H1 (cell line): ENCODE measurements at regions not wholly inside any gene's neighbourhood (a gene's known extent, or its start where the extent isn't known, plus 50 kb on each side); places are given as distances from the start of the nearest gene placed in this dataset.

Experiments
- CTCF ChIA-PET: fragments of 300-600 bp; sonication (Branson Sonifier 250); formaldehyde crosslinking; loops from one replicate; lab custom pipeline; 2021; ENCODE audit not compliant: partially characterized antibody; lab: Charles Lee
- POLR2A ChIA-PET: fragments of 300-600 bp; sonication (Branson Sonifier 250); formaldehyde crosslinking; loops from one replicate; lab custom pipeline; 2021; ENCODE audit warnings: inconsistent platforms; ENCODE audit not compliant: partially characterized antibody; lab: Charles Lee
- DNase-seq, 2 experiments: peaks; one replicate each; pipeline versions ENCODE4 v3.0.0 to v3.0.0-alpha.2; 2010 to 2022; ENCODE audit warnings: low spot score in 2 of 2, low read depth in 1 of 2, mixed read lengths in 1 of 2
- FAIRE-seq: peaks from 2 replicates; lab custom pipeline; 2011; peaks lifted over from hg19 to GRCh38; lab: Jason Lieb, UNC
- H2AFZ ChIP-seq: 2 replicates; pipeline ENCODE4 v1.8.1; 2012; ENCODE audit warnings: low read length, inconsistent platforms
- H2AK5ac ChIP-seq: 2 replicates; pipeline ENCODE4 v1.6.1; 2013; ENCODE audit warnings: low read depth, low read length
- H2BK120ac ChIP-seq: replicated peaks from 2 replicates; pipeline ENCODE3; 2013; ENCODE audit warnings: low read depth, low read length, inconsistent platforms
- H2BK12ac ChIP-seq: 2 replicates; pipeline ENCODE4 v1.6.1; 2013; ENCODE audit warnings: low read depth, low read length
- H2BK15ac ChIP-seq: 2 replicates; pipeline ENCODE4 v1.6.1; 2013; ENCODE audit warnings: low read length
- H2BK20ac ChIP-seq: 2 replicates; pipeline ENCODE4 v1.6.1; 2013; ENCODE audit warnings: low read length
- H2BK5ac ChIP-seq: 2 replicates; pipeline ENCODE4 v1.6.1; 2013; ENCODE audit warnings: low read depth, low read length
- H3K14ac ChIP-seq: 2 replicates; pipeline ENCODE4 v1.6.1; 2013; ENCODE audit warnings: inconsistent platforms; ENCODE audit not compliant: insufficient read length
- H3K18ac ChIP-seq: 2 replicates; pipeline ENCODE4 v1.6.1; 2013; ENCODE audit warnings: low read length; ENCODE audit errors: extremely low read depth
- H3K23ac ChIP-seq: 2 replicates; pipeline ENCODE4 v1.6.1; 2013; ENCODE audit warnings: inconsistent platforms; ENCODE audit not compliant: insufficient read length
- H3K23me2 ChIP-seq: 2 replicates; pipeline ENCODE4 v1.6.1; 2013; ENCODE audit warnings: low read depth, low read length
- H3K27ac ChIP-seq: 2 replicates; pipeline ENCODE4 v1.6.1; 2011; ENCODE audit warnings: low read depth, low read length, inconsistent platforms
- H3K27me3 ChIP-seq, 4 experiments: replicated peaks in 1 of 4; 1 replicate in 1 of 4; 2 replicates in 3 of 4; pipeline versions ENCODE4 v1.6.1 to v1.8.1; 2011 to 2013; ENCODE audit warnings: low read length in 3 of 4, mild to moderate bottlenecking in 3 of 4, inconsistent platforms in 2 of 4, mixed read lengths in 2 of 4, moderate library complexity in 1 of 4; ENCODE audit not compliant: control insufficient read depth in 3 of 4, insufficient read depth in 3 of 4; ENCODE audit errors: extremely low read depth in 1 of 4
- H3K36me3 ChIP-seq, 4 experiments: 2 replicates each; pipeline versions ENCODE4 v1.6.1 to v1.8.1; 2011 to 2013; ENCODE audit warnings: mild to moderate bottlenecking in 4 of 4, low read length in 3 of 4, moderate library complexity in 2 of 4, control low read depth in 1 of 4, inconsistent platforms in 1 of 4; ENCODE audit not compliant: insufficient read depth in 4 of 4, control insufficient read depth in 2 of 4
- H3K4ac ChIP-seq: replicated peaks from 2 replicates; pipeline ENCODE3; 2013; ENCODE audit warnings: low read length, low read depth, mixed read lengths, inconsistent platforms; ENCODE audit not compliant: insufficient read length
- H3K4me1 ChIP-seq, 4 experiments: replicated peaks in 1 of 4; 1 replicate in 1 of 4; 2 replicates in 3 of 4; pipeline versions ENCODE4 v1.6.1 to v1.8.1; 2011 to 2013; ENCODE audit warnings: low read length in 3 of 4, inconsistent platforms in 2 of 4, mixed read lengths in 1 of 4; ENCODE audit not compliant: insufficient read depth in 4 of 4, control insufficient read depth in 3 of 4
- H3K4me2 ChIP-seq, 2 experiments: 2 replicates each; pipeline versions ENCODE4 v1.6.1 to v1.8.1; 2011 to 2013; ENCODE audit warnings: low read depth in 2 of 2, low read length in 2 of 2, control low read depth in 1 of 2, inconsistent platforms in 1 of 2, mild to moderate bottlenecking in 1 of 2; ENCODE audit not compliant: insufficient read depth in 1 of 2
- H3K4me3 ChIP-seq, 4 experiments: fragments of 200-600, 300-600 bp in 1 of 4; sonication (generic), shearing (Covaris generic), sonication (Bioruptor Twin) in 1 of 4; 2 replicates each; pipeline versions ENCODE4 v1.5.1 to v1.8.1; 2011 to 2016; ENCODE audit warnings: low read length in 4 of 4, low read depth in 3 of 4, control low read depth in 2 of 4, inconsistent platforms in 2 of 4, mild to moderate bottlenecking in 2 of 4, mixed read lengths in 1 of 4, moderate library complexity in 1 of 4; ENCODE audit not compliant: insufficient read depth in 2 of 4; ENCODE audit errors: extremely low read depth in 1 of 4
- H3K56ac ChIP-seq: replicated peaks from 2 replicates; pipeline ENCODE3; 2013; ENCODE audit warnings: low read depth, mild to moderate bottlenecking, mixed read lengths, low read length, inconsistent platforms; ENCODE audit not compliant: insufficient read length
- H3K79me1 ChIP-seq: 2 replicates; pipeline ENCODE4 v1.6.1; 2013; ENCODE audit warnings: low read depth, low read length, control low read depth
- H3K79me2 ChIP-seq, 2 experiments: 2 replicates each; pipeline versions ENCODE4 v1.6.1 to v1.8.1; 2012 to 2013; ENCODE audit warnings: low read length in 2 of 2, mild to moderate bottlenecking in 2 of 2, inconsistent platforms in 1 of 2; ENCODE audit not compliant: insufficient read depth in 2 of 2, control insufficient read depth in 1 of 2
- H3K9ac ChIP-seq, 4 experiments: replicated peaks in 1 of 4; 1 replicate in 1 of 4; 2 replicates in 3 of 4; pipeline versions ENCODE4 v1.6.1 to v1.8.1; 2011 to 2013; ENCODE audit warnings: low read depth in 3 of 4, low read length in 3 of 4, control low read depth in 2 of 4, mild to moderate bottlenecking in 2 of 4, moderate library complexity in 2 of 4, inconsistent platforms in 1 of 4; ENCODE audit errors: extremely low read depth in 1 of 4
- H3K9me3 ChIP-seq, 2 experiments: 2 replicates each; pipeline versions ENCODE4 v1.6.1 to v1.8.1; 2012 to 2013; ENCODE audit warnings: mild to moderate bottlenecking in 2 of 2, moderate library complexity in 2 of 2, control low read depth in 1 of 2, inconsistent platforms in 1 of 2, low read depth in 1 of 2, low read length in 1 of 2, mixed read lengths in 1 of 2; ENCODE audit not compliant: insufficient read depth in 2 of 2
- H4K20me1 ChIP-seq, 2 experiments: replicated peaks in 1 of 2; 2 replicates each; pipeline versions ENCODE3 to v1.8.1; 2011 to 2013; ENCODE audit warnings: inconsistent platforms in 2 of 2, low read length in 2 of 2, mild to moderate bottlenecking in 1 of 2; ENCODE audit not compliant: insufficient read depth in 2 of 2, control insufficient read depth in 1 of 2
- H4K5ac ChIP-seq: 2 replicates; pipeline ENCODE4 v1.6.1; 2013; ENCODE audit warnings: low read length, low read depth, mixed read lengths, inconsistent platforms; ENCODE audit not compliant: insufficient read length
- H4K8ac ChIP-seq: 2 replicates; pipeline ENCODE4 v1.8.0; 2013; ENCODE audit warnings: mild to moderate bottlenecking, moderate library complexity, low read length, inconsistent platforms; ENCODE audit not compliant: insufficient read depth; ENCODE audit errors: extremely low read depth
- H4K91ac ChIP-seq: replicated peaks from 2 replicates; pipeline ENCODE3; 2013; ENCODE audit warnings: low read length, mixed read lengths, inconsistent platforms; ENCODE audit not compliant: insufficient read length
- BACH1 ChIP-seq: IDR thresholded peaks from 2 replicates; pipeline ENCODE4 v1.6.1; 2012; ENCODE audit warnings: low read length, improper control_type of control experiment
- CHD2 ChIP-seq: IDR thresholded peaks from 2 replicates; pipeline ENCODE4 v1.6.1; 2012; ENCODE audit warnings: low read length, improper control_type of control experiment
- E2F6 ChIP-seq: IDR thresholded peaks from 2 replicates; pipeline ENCODE4 v1.6.1; 2012; ENCODE audit warnings: inconsistent platforms
- KDM1A ChIP-seq: fragments of 200-600, 300-600 bp; sonication (generic); IDR thresholded peaks from 2 replicates; pipeline ENCODE4 v1.7.1; 2016; ENCODE audit warnings: mild to moderate bottlenecking, low read length, borderline replicate concordance
- KDM4A ChIP-seq: IDR thresholded peaks from one replicate; pipeline ENCODE4 v1.7.1; 2012; ENCODE audit warnings: low read depth, mild to moderate bottlenecking, moderate library complexity, low read length, inconsistent platforms; ENCODE audit not compliant: severe bottlenecking
- RAD21 ChIP-seq, 2 experiments: IDR thresholded peaks in 1 of 2; conservative IDR thresholded peaks in 1 of 2; 2 replicates each; pipeline ENCODE4 v1.6.1; 2011; ENCODE audit warnings: low read depth in 2 of 2, low read length in 2 of 2, improper control_type of control experiment in 1 of 2, inconsistent platforms in 1 of 2, mild to moderate bottlenecking in 1 of 2, moderate library complexity in 1 of 2
- RBBP5 ChIP-seq: IDR thresholded peaks from 2 replicates; pipeline ENCODE4 v1.7.1; 2012; ENCODE audit warnings: low read depth, mild to moderate bottlenecking, inconsistent platforms, low read length, moderate library complexity, borderline replicate concordance
- SAP30 ChIP-seq: fragments of 300-600 bp; sonication (generic); IDR thresholded peaks from 2 replicates; pipeline ENCODE4 v1.7.1; 2012; ENCODE audit warnings: low read length, moderate library complexity, mild to moderate bottlenecking, inconsistent platforms; ENCODE audit not compliant: insufficient read depth, insufficient replicate concordance
- WGBS, 2 experiments: shearing (Covaris generic) in 1 of 2; methylation state at CpG; one replicate each; pipeline versions ENCODE4 v1.1.6 to v1.1.7; 2013 to 2015; ENCODE audit warnings: low lambda C conversion rate in 2 of 2, mixed read lengths in 2 of 2, inconsistent platforms in 1 of 2, low coverage in 1 of 2, missing lambda C conversion rate in 1 of 2; ENCODE audit not compliant: insufficient replicate concordance in 2 of 2, insufficient coverage in 1 of 2, insufficient read length in 1 of 2; ENCODE audit errors: extremely low coverage in 1 of 2, missing lambda C conversion rate in 1 of 2; 5-methylcytosine and 5-hydroxymethylcytosine counted together
- TF ChIP-seq, protein P1 (sequence below): IDR thresholded peaks from 2 replicates; pipeline ENCODE4 v1.6.1; 2012; ENCODE audit warnings: low read length, inconsistent platforms

- Histone ChIP-seq H3K79me2 (no peaks in the 10 kb centered on the region), H2BK12ac (no peak overlapping the region), H3K9ac (no peak overlapping the region), H2AK5ac (no peak overlapping the region), H3K27me3 (no peaks in the 10 kb centered on the region), H3K9me3 (peaks cover 20 to 34% of the 10 kb centered on the region in 2 experiments), H4K8ac (no peak overlapping the region), H3K18ac (no peak overlapping the region), H4K91ac (no peak overlapping the region), H2BK20ac (no peak overlapping the region), H3K23me2 (no peaks in the 10 kb centered on the region), H3K56ac (no peak overlapping the region), H3K4me3 (no peak overlapping the region), H3K4me1 (no peaks in the 10 kb centered on the region), H2BK120ac (no peak overlapping the region), H2BK15ac (no peak overlapping the region), H2AFZ (no peak overlapping the region), H2BK5ac (no peak overlapping the region), H3K4me2 (no peak overlapping the region), H3K14ac (no peak overlapping the region), H3K27ac (no peak overlapping the region), H3K23ac (no peak overlapping the region), H3K36me3 (no peaks in the 10 kb centered on the region; a peak in 2 of 8 replicates), H3K79me1 (no peaks in the 10 kb centered on the region), H4K20me1 (no peaks in the 10 kb centered on the region), H3K4ac (no peak overlapping the region), H4K5ac (no peak overlapping the region)
- TF ChIP-seq KDM1A (no peak), BACH1 (no peak), E2F6 (no peak), RBBP5 (no peak), KDM4A (no peak), CHD2 (no peak), SAP30 (no peak), RAD21 (IDR thresholded peaks at IDR 0.05 in 1 of 2, conservative IDR thresholded peaks at IDR 0.05 in 1 of 2; ENCODE audit: low read depth in 2 of 2, low read length in 2 of 2) (no peak)
- TF ChIP-seq, protein P1, sequence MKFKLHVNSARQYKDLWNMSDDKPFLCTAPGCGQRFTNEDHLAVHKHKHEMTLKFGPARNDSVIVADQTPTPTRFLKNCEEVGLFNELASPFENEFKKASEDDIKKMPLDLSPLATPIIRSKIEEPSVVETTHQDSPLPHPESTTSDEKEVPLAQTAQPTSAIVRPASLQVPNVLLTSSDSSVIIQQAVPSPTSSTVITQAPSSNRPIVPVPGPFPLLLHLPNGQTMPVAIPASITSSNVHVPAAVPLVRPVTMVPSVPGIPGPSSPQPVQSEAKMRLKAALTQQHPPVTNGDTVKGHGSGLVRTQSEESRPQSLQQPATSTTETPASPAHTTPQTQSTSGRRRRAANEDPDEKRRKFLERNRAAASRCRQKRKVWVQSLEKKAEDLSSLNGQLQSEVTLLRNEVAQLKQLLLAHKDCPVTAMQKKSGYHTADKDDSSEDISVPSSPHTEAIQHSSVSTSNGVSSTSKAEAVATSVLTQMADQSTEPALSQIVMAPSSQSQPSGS: no peak
- ChIA-PET CTCF (no interaction called here), POLR2A (no interaction called here)
- WGBS, 2 experiments: 84% methylated on average over 4 of the region's 4 CpGs; no CpG with 5 or more reads in 1 of the 2 experiments
- no peak for FAIRE-seq
- DNase-seq: no peak
Measured at GRCh38 chr3:28028554-28028953, 212.9 kb upstream of the CMC1 start.
